Glomerular visceral epithelial cell (primary cell): ENCODE measurements at regions not wholly inside any gene's neighbourhood (a gene's known extent, or its start where the extent isn't known, plus 50 kb on each side); places are given as distances from the start of the nearest gene placed in this dataset.
A peak's percentile ranks its signal among the peaks of the same experiment; 100 is the strongest.

Experiments used
- DNase-seq: peaks from one replicate; pipeline ENCODE4 v3.0.0-alpha.2; 2016; ENCODE audit errors: extremely low spot score

DNA sequence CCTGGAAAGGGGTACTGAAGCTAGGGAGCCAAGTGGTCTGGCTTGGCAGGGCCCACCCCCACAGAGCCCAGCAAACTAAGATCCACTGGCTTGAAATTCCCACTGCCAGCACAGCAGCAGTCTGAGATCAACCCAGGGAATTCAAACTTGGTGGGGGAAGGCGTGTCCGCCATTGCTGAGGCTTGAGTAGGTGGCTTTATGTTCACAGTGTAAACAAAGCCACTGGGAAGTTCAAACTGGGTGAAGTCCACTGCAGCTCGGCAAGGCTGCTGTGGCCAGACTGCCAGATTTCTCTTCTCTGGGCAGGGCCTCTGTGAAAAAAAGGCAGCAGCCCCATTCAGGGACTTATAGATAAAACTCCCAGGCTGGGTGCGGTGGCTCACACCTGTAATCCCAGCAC is 58.9 kb downstream of the TFDP3 start:
- DNase-seq, result no peak

DNA sequence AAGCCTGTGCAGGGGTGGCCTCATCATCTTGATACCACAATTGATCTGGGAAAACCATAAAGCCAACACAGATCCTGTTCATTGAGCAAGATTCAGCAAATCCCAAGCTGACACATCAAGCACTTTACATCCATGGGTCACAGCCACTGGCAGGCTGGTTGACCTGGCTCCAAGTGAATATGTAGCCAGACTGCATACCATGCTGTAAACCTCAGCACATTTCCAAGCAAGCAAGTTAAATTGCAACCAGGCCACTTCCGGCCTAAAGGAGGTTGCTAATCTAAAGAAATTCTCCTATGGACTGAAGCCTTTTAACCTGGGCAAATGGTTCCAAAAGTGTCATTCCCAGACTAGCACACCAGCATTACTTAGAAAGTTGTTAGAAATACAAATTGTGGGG is 54.4 kb upstream of the USP26 start:
- DNase-seq, result peak; percentile 82

DNA sequence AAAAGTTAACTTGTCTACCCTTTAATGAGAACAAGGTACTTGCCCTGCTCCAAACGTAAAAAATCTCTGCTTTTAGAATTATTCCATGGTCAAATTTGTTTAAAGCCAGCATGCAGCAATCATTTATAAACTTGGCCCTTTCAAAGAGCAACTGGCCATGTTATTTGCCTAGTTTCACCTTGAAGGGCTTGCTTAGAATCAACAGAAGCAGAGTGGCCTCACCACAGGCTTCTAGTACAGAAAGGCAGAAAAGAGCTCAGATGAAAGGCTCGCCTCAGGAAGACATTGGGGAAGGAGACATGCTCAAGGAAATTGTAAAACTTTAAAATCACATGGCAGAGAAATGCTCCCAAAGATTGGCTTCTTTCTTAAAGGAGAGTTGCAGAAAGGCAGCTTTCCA is 53.8 kb upstream of the USP26 start:
- DNase-seq, result no peak
